Loucy (cell line): ENCODE measurements at regions not wholly inside any gene's neighbourhood (a gene's known extent, or its start where the extent isn't known, plus 50 kb on each side); places are given as distances from the start of the nearest gene placed in this dataset.

Experiments used
- H2AFZ ChIP-seq: fragments of 200-600 bp; sonication (generic); 2 replicates; pipeline ENCODE4 v1.6.0; 2016; ENCODE audit warnings: antibody characterized with exemption, mild to moderate bottlenecking, low read length, moderate library complexity
- H3F3A ChIP-seq: fragments of 200-600 bp; 2 replicates; pipeline ENCODE4 v1.6.0; 2016; ENCODE audit warnings: antibody characterized with exemption, low read depth, mild to moderate bottlenecking
- H3K27me3 ChIP-seq: fragments of 200-600 bp; sonication (generic); 2 replicates; pipeline ENCODE4 v1.6.1; 2014; ENCODE audit warnings: low read length, mild to moderate bottlenecking; ENCODE audit not compliant: insufficient read depth, poor library complexity, severe bottlenecking
- H3K36me3 ChIP-seq: fragments of 200-600 bp; sonication (generic); 2 replicates; pipeline ENCODE4 v1.6.1; 2016; ENCODE audit warnings: low read length; ENCODE audit not compliant: insufficient read depth
- H3K4me1 ChIP-seq: fragments of 200-600 bp; sonication (generic); 2 replicates; pipeline ENCODE4 v1.5.1; 2014; ENCODE audit warnings: low read length, mild to moderate bottlenecking; ENCODE audit not compliant: insufficient read depth, poor library complexity, severe bottlenecking
- H3K4me2 ChIP-seq: fragments of 200-600 bp; sonication (generic); 2 replicates; pipeline ENCODE4 v1.6.0; 2014; ENCODE audit warnings: antibody characterized with exemption, low read length, low read depth, mild to moderate bottlenecking; ENCODE audit not compliant: poor library complexity, severe bottlenecking
- H3K4me3 ChIP-seq: fragments of 200-600 bp; sonication (generic); 2 replicates; pipeline ENCODE4 v1.5.1; 2014; ENCODE audit warnings: low read length, mild to moderate bottlenecking, mixed read lengths; ENCODE audit not compliant: poor library complexity, severe bottlenecking
- H3K79me2 ChIP-seq: fragments of 200-600 bp; sonication (generic); 2 replicates; pipeline ENCODE4 v1.6.1; 2014; ENCODE audit warnings: low read length; ENCODE audit not compliant: insufficient read depth
- H3K9ac ChIP-seq: fragments of 200-600 bp; sonication (generic); 2 replicates; pipeline ENCODE4 v1.6.0; 2014; ENCODE audit warnings: mild to moderate bottlenecking, low read depth, low read length, moderate library complexity; ENCODE audit not compliant: poor library complexity, severe bottlenecking
- H3K9me2 ChIP-seq: fragments of 200-600 bp; sonication (generic); replicated peaks from 2 replicates; pipeline ENCODE4 v1.6.1; 2016; ENCODE audit warnings: low read depth, low read length, mixed read lengths
- H3K9me3 ChIP-seq: fragments of 200-600 bp; sonication (generic); 2 replicates; pipeline ENCODE4 v1.6.1; 2014; ENCODE audit warnings: mild to moderate bottlenecking, antibody characterized with exemption, low read length, low read depth; ENCODE audit not compliant: insufficient read depth
- H4K20me1 ChIP-seq: fragments of 200-600 bp; sonication (generic); 2 replicates; pipeline ENCODE4 v1.6.0; 2014; ENCODE audit warnings: antibody characterized with exemption, low read length, mild to moderate bottlenecking; ENCODE audit not compliant: insufficient read depth, poor library complexity, severe bottlenecking
- EZH2phosphoT487 ChIP-seq: fragments of 200-600 bp; IDR thresholded peaks from 2 replicates; pipeline ENCODE4 v1.6.1; 2018; ENCODE audit warnings: antibody characterized with exemption, mild to moderate bottlenecking, moderate library complexity, borderline replicate concordance
- TF ChIP-seq, protein P1 (sequence below): fragments of 200-600 bp; sonication (generic); conservative IDR thresholded peaks from 2 replicates; pipeline ENCODE4 v1.5.1; 2014; ENCODE audit warnings: mild to moderate bottlenecking, antibody characterized with exemption, low read length

DNA sequence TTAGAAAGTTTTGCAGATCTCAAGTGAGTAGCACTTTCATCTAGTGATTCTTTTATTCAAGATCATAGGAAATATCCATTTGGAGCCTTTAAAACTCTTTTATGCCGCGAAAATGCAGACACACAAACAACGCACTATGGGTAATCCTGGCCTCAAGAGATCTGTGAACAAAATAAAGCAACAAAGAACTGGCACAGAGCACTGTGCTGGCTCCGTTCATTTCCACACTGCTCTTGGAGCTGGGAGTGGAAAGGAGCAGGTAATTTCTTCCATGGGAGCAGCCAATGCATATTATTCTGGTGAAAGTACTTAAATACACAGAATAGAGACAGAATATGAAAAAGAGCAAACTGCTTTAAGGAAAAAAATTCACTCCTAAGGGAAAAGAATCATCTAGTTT lies 172.7 kb upstream of the FRG1 start:
- Histone ChIP-seq H3K4me3 (no peak overlapping the region), H3K27me3 (no peaks in the 10 kb centered on the region), H4K20me1 (no peaks in the 10 kb centered on the region), H3K9me3 (no peaks in the 10 kb centered on the region; the same call in 1 of the 2 replicates), H3F3A (no peaks in the 10 kb centered on the region), H3K4me2 (no peak overlapping the region), H3K79me2 (no peaks in the 10 kb centered on the region), H3K9ac (no peak overlapping the region), H3K36me3 (no peaks in the 10 kb centered on the region), H3K9me2 (no peaks in the 10 kb centered on the region), H2AFZ (no peak overlapping the region), H3K4me1 (peaks cover 38% of the 10 kb centered on the region)
- TF ChIP-seq, protein P1, sequence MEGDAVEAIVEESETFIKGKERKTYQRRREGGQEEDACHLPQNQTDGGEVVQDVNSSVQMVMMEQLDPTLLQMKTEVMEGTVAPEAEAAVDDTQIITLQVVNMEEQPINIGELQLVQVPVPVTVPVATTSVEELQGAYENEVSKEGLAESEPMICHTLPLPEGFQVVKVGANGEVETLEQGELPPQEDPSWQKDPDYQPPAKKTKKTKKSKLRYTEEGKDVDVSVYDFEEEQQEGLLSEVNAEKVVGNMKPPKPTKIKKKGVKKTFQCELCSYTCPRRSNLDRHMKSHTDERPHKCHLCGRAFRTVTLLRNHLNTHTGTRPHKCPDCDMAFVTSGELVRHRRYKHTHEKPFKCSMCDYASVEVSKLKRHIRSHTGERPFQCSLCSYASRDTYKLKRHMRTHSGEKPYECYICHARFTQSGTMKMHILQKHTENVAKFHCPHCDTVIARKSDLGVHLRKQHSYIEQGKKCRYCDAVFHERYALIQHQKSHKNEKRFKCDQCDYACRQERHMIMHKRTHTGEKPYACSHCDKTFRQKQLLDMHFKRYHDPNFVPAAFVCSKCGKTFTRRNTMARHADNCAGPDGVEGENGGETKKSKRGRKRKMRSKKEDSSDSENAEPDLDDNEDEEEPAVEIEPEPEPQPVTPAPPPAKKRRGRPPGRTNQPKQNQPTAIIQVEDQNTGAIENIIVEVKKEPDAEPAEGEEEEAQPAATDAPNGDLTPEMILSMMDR, result no peak
- no peak for TF ChIP-seq EZH2phosphoT487

DNA sequence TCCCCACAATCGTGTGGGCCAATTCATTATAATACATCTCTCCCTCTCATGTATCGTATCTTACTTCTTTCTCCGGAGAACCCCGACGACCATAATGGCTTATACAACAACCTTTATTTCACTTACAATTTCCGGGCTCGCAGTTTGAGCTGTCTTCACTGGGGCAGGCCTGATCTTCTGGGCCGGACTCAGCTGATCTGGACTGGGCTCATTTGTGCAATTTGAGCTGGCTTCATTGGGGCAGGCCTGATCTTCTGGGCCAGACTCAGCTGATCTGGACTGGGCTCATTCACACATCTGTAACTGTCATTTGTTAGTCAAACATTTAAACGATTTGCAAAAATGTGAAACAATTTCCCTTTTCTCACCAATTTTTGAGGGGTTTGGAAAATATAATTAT lies 171.5 kb upstream of the FRG1 start:
- H3K9me3 ChIP-seq, result no peaks in the 10 kb centered on the region; the same call in 1 of the 2 replicates
- no peak overlapping the region for H2AFZ ChIP-seq
- no peaks in the 10 kb centered on the region for H3F3A ChIP-seq
- no peak overlapping the region for H3K9ac ChIP-seq
- H4K20me1 ChIP-seq, result no peaks in the 10 kb centered on the region
- H3K4me3 ChIP-seq, result no peak overlapping the region
- H3K4me2 ChIP-seq, result no peak overlapping the region
- no peaks in the 10 kb centered on the region for H3K27me3 ChIP-seq
- H3K9me2 ChIP-seq, result no peaks in the 10 kb centered on the region
- no peaks in the 10 kb centered on the region for H3K36me3 ChIP-seq
- TF ChIP-seq, protein P1, result no peak
- TF ChIP-seq EZH2phosphoT487, result no peak
- H3K79me2 ChIP-seq, result no peaks in the 10 kb centered on the region
- H3K4me1 ChIP-seq, result peaks cover 30% of the 10 kb centered on the region

DNA sequence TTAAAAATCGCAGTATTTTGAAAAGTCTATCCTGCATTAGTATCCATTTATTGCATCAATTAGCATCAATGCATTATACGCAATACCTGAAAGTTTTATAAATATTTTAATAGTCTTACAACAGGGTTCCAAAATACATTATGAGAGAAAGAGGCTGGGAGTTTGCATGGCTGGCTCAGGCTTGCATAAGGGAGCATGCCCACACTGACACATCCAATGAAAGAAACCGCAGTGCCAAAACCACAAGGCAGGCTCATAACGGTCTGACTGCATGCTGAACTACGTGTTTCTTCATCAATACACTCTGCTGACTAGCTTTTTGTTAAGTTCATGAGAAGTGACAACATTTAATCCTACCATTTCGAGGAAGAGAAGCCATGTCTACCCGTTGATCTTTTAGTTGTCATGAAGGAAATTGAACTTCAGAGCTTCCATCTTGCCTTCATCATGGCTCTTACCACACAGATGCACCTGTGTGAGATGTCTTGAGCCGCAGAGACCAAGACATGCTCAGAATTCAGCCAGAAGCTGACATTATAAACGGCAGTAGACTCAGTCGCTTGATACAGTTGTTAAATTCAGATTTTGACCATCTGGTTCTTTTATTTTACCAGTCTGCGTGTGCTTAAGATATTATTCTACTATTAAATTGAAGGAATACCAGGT lies 168.8 kb upstream of the FRG1 start:
- no peaks in the 10 kb centered on the region for H3K27me3 ChIP-seq
- H3K4me2 ChIP-seq, result peak overlapping the region; percentile 51

More for the DNA sequence above, 168.8 kb upstream of the FRG1 start:
- Histone ChIP-seq H3K36me3 (no peaks in the 10 kb centered on the region), H3K4me3 (peak overlapping the region; percentile 42), H3F3A (no peaks in the 10 kb centered on the region), H3K4me1 (peaks cover 30% of the 10 kb centered on the region), H3K79me2 (no peaks in the 10 kb centered on the region), H3K9ac (peak overlapping the region; percentile 53), H2AFZ (peak overlapping the region; percentile 65), H4K20me1 (no peaks in the 10 kb centered on the region), H3K9me2 (no peaks in the 10 kb centered on the region), H3K9me3 (no peaks in the 10 kb centered on the region)
- TF ChIP-seq, protein P1, result no peak
- TF ChIP-seq EZH2phosphoT487, result no peak
